ENCODE measurements at regions not wholly inside any gene's neighbourhood (a gene's known extent, or its start where the extent isn't known, plus 50 kb on each side); places are given as distances from the start of the nearest gene placed in this dataset.

DNA sequence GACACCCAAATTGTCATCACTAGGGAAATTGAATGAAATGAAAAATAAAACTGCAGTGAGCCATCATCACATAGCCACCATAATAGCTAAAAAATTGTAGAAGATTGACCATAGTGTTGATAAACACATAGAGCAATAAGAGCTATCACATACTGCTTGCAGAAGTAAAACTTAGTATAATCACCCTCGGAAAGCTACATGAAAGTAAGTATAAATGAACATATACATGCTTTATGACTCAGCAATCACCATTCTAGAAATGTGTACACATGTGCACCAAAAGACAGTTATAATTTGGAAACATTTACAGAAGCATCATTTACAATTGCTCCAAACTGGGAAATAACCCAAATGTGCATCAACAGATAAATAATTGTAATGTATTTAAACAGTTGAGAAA, 153.1 kb upstream of the LRRC7 start:
- H3K4me3 Mint-ChIP-seq: no peak overlapping the region
- H3K9me3 Mint-ChIP-seq: peaks cover 3 to 7% (median 3%) of the 10 kb centered on the region in 3 donors

DNA sequence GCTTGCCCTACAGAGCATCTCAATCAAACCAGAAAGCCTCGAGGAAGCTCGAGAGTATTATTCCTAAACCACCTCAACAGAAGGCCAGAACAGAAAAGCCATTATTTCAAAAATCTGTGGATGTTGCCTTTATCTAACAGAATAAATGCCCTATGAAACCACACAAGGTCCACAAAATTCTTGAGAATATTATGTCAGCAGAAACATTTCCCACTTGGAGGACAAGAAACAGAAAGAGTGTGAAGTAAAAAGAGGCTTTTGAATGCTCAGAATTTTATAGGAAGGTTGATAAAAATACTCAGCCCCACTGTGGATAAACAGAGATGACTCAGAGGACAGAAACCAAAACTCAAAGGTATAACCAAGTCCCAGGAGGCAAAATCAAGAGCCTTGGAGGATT, 146.4 kb upstream of the LRRC7 start:
- Mint-ChIP-seq H3K4me1 (peaks cover 0 to 1% (median 0%) of the 10 kb centered on the region in 3 donors), H3K27me3 (no peaks in the 10 kb centered on the region), H3K36me3 (no peaks in the 10 kb centered on the region), H3K4me3 (no peak overlapping the region), H3K27ac (no peak overlapping the region), H3K9me3 (peaks cover 3 to 7% (median 4%) of the 10 kb centered on the region in 3 donors)

More for the DNA sequence above, 153.1 kb upstream of the LRRC7 start:
- Mint-ChIP-seq H3K4me1 (no peaks in the 10 kb centered on the region), H3K27ac (no peak overlapping the region), H3K36me3 (no peaks in the 10 kb centered on the region), H3K27me3 (no peaks in the 10 kb centered on the region)

DNA sequence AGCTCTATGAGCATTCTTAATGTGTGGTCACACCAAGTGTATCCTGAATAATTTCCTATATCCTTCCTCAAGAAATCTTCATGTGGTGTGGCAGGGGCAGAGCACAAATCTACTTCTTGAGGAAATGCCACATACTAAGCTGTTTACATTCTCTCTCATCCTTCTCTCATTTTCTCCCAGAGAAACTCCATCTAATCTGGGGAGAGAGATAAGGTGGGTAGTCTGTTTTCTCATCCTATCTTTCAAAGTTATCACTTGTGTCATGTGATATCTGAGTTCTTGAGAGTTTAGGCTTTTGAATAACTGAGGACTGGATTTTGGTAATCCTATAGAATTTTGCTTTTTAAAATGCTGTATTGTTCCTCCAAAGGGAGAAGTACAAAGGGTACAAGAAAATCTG, 141.9 kb upstream of the LRRC7 start:
- H3K27ac Mint-ChIP-seq: no peak overlapping the region
- H3K4me1 Mint-ChIP-seq: no peaks in the 10 kb centered on the region
- H3K9me3 Mint-ChIP-seq: peaks cover 0 to 4% (median 2%) of the 10 kb centered on the region in 3 donors
- no peak overlapping the region for H3K4me3 Mint-ChIP-seq
- no peaks in the 10 kb centered on the region for H3K27me3 Mint-ChIP-seq
- H3K36me3 Mint-ChIP-seq: no peaks in the 10 kb centered on the region

DNA sequence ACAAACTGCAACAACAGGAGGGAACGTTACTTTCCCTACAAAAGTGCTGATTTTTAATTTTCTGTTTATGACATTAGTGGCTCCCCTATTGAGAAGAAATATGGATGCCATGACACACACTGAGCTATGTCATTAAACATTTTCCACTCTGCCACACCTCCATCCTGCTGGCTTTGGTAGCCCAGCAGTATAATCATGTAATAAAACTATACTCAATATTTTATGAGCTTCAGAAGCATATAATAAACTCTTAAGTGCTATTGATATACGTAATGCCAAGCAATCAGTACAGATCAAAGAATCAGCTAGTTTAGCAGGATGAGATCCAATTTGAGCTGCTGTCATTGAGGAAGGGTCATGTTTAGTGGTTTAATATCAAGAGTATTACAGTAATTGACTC, 141.3 kb upstream of the LRRC7 start:
- H3K27me3 Mint-ChIP-seq: no peaks in the 10 kb centered on the region
- no peak overlapping the region for H3K27ac Mint-ChIP-seq
- H3K9me3 Mint-ChIP-seq: peaks cover 0 to 4% (median 2%) of the 10 kb centered on the region in 3 donors
- no peaks in the 10 kb centered on the region for H3K4me1 Mint-ChIP-seq
- no peaks in the 10 kb centered on the region for H3K36me3 Mint-ChIP-seq
- no peak overlapping the region for H3K4me3 Mint-ChIP-seq

DNA sequence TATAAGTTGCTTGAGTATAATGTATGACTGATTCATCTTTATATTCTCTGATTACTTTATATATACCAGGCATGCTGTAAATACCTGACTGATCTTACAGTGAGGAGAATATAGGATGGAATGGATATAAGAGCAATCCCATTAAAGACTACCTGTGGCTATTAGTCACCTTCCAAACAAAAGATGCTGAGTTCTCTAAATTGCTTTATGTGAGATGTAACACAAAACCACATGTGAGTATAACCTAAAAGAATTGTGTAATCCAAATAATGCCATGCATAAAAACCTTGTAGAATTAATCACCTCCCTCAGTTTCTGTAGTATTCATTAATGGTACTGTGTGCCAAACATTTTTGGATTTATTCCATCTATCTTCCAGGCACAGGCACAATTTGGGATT, 134.6 kb upstream of the LRRC7 start:
- H3K9me3 Mint-ChIP-seq: no peaks in the 10 kb centered on the region
- no peaks in the 10 kb centered on the region for H3K36me3 Mint-ChIP-seq
- H3K4me3 Mint-ChIP-seq: no peak overlapping the region
- no peaks in the 10 kb centered on the region for H3K4me1 Mint-ChIP-seq
- no peak overlapping the region for H3K27ac Mint-ChIP-seq
- H3K27me3 Mint-ChIP-seq: no peaks in the 10 kb centered on the region

DNA sequence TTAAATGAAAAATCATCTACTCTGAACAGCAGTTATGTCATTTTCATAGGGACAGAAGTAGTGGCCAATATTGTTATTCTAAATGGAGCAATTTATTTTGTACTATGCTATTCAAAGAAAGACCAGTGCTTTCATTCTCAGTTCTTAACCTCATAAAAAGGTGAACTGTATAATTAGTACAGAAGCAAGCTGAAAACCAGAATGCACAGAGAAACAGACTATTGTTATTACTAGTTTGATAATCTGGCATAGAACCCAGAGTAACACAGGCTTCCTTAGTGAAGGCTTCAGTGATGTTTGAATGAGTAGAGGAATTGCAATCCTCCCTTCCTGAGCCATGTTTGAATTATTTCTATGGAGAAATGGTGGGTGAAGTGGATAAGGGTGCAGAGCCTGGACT, 131.6 kb upstream of the LRRC7 start:
- H3K9me3 Mint-ChIP-seq: no peaks in the 10 kb centered on the region
- H3K36me3 Mint-ChIP-seq: no peaks in the 10 kb centered on the region
- no peaks in the 10 kb centered on the region for H3K27me3 Mint-ChIP-seq
- no peaks in the 10 kb centered on the region for H3K4me1 Mint-ChIP-seq
- no peak overlapping the region for H3K4me3 Mint-ChIP-seq
- H3K27ac Mint-ChIP-seq: peak overlapping the region in 1 of 3 donors; percentile 20

DNA sequence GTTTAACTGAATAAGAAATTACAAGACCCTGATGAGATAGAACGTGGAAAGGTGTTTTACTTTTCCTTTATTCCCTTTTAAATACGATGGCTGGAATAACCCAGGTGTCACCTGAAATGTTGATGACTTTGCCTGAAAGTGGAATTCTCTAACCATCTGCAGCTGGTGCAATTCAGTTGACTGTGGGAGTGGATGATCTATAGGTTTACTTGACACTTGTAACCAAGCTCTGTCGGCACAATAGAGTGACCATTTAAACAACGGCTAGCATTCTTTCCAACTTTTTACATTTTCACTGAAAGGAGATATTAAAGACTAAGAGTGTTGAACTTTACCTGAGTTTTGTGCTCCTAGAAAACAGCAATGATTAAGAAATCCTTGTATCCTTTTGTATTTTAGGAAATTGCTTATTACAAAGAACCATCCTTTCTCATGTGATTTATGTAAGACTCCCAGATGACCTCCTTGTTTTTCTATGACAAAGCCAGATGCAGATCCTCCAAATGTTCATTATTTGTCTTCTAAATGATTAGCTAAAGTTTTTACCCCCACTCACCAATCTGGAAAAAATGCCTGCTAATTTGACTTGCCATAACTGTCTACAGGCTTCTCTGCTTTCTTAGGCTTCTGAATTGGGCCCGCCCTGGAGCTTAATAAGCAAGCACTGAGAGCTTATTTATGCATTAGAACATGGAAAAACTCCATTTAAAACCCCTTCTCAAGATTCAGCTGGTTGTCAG, 129.5 kb upstream of the LRRC7 start:
- Mint-ChIP-seq H3K9me3 (no peaks in the 10 kb centered on the region), H3K4me3 (no peak overlapping the region), H3K4me1 (no peaks in the 10 kb centered on the region), H3K27me3 (no peaks in the 10 kb centered on the region), H3K27ac (no peak overlapping the region), H3K36me3 (no peaks in the 10 kb centered on the region)

DNA sequence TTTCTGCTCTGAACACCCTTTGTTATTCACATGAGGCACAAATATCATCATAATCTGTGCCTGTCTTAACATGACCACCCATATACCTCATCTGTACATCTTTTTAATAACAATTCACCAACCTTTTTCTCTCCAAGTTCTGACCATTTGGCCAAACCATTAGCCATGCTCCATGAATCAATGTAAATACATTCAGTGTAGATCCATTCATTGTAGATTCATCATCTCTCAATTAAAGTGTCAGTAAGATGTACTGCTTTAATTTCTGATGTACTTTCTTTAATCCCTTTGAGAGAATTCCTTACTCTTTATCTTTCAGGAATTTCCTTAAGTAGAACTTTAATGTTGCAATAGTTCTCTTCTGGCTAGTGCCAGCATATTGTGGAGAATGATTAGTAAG, 126.2 kb upstream of the LRRC7 start:
- H3K9me3 Mint-ChIP-seq: peaks cover 0 to 2% (median 2%) of the 10 kb centered on the region in 3 donors
- no peak overlapping the region for H3K4me3 Mint-ChIP-seq
- H3K27ac Mint-ChIP-seq: no peak overlapping the region
- no peaks in the 10 kb centered on the region for H3K4me1 Mint-ChIP-seq
- no peaks in the 10 kb centered on the region for H3K36me3 Mint-ChIP-seq
- no peaks in the 10 kb centered on the region for H3K27me3 Mint-ChIP-seq

DNA sequence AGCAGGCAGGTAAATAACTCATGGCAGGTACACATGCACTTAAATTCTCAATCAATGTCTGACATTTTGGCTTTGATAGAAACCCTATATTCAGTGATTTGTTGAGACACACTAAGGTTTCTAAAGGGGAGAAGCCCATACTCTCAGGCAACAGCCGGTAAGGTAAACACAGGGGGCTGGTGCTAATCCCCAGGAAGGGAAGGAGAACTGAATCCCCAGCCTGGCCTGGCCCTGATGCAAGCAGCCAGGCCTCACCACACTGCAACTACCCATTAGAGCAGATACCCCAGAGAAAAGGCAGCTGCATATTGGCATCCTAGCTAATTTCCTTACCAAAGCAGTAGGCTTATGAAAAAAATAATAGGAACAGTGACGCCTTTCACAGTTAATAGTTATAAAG, 116.5 kb upstream of the LRRC7 start:
- Mint-ChIP-seq H3K27me3 (no peaks in the 10 kb centered on the region), H3K36me3 (no peaks in the 10 kb centered on the region)

DNA sequence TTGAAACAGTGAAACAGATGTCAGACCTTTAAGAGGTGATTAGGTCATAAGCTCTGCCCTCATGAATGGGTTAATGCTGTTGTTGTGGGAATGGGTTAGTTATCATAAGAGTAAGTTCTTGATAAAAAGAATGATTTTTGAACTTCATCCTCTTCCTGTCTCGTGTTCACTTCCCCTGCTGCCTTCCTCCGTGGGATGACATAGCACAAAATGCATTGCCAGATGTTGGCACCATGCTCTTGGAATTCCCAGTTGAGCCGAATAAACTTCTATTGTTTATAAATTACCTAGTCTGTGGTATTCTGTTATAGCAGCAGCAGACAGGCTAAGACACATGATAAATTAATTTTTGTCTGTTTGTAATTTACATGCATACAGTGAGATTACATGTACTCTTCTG, 112.0 kb upstream of the LRRC7 start:
- H3K27me3 Mint-ChIP-seq: no peaks in the 10 kb centered on the region
- H3K9me3 Mint-ChIP-seq: peaks cover 3 to 5% (median 3%) of the 10 kb centered on the region in 3 donors
- no peaks in the 10 kb centered on the region for H3K4me1 Mint-ChIP-seq
- no peaks in the 10 kb centered on the region for H3K36me3 Mint-ChIP-seq
- H3K27ac Mint-ChIP-seq: no peak overlapping the region
- no peak overlapping the region for H3K4me3 Mint-ChIP-seq

More for the DNA sequence above, 116.5 kb upstream of the LRRC7 start:
- no peak overlapping the region for H3K27ac Mint-ChIP-seq
- H3K9me3 Mint-ChIP-seq: peaks cover 4 to 7% (median 5%) of the 10 kb centered on the region in 3 donors
- H3K4me3 Mint-ChIP-seq: no peak overlapping the region
- H3K4me1 Mint-ChIP-seq: no peaks in the 10 kb centered on the region

DNA sequence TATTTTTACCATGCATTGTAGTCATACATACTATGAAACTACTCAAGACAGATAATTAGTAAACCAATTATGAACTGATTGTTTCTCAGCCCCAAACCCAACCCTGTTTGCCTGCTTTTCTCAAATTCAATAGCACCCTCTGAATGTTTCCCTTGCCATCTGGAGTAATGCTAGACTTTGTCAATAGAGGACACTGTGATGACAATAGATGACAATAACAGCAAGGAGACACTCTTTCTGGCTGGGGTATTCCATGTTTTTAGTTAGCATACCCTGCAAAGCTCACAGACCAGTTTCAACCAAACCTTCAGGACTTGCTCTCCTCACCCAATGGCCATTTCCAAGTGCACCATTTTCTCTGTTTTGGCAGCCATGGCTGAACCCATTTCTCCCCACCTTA, 108.5 kb upstream of the LRRC7 start:
- Mint-ChIP-seq H3K4me1 (no peaks in the 10 kb centered on the region), H3K9me3 (peaks cover 0 to 5% (median 2%) of the 10 kb centered on the region in 3 donors), H3K36me3 (no peaks in the 10 kb centered on the region), H3K4me3 (no peak overlapping the region), H3K27ac (no peak overlapping the region), H3K27me3 (no peaks in the 10 kb centered on the region)

DNA sequence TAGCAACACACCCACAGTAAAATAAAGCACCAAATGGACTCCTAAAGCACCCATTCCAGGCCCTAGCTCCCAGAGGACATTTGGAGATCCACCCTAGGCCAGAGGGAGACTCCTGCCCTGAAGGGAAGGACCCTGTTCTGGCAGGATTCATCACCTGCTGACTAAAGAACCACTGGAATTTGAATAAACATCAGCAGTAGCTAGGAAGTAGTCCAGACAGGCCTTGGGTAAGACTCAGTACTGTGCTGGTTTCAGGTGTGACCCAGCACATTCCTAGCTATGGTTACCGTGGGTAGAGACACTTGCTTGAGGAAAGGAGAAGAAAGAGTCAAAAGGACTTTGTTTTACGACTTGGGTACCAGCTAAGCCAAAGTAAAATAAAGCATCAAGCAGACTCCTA, 92.7 kb upstream of the LRRC7 start:
- H3K27me3 Mint-ChIP-seq: no peaks in the 10 kb centered on the region
- no peak overlapping the region for H3K27ac Mint-ChIP-seq
- no peak overlapping the region for H3K4me3 Mint-ChIP-seq
- H3K9me3 Mint-ChIP-seq: peaks cover 4 to 6% (median 4%) of the 10 kb centered on the region in 3 donors
- no peaks in the 10 kb centered on the region for H3K36me3 Mint-ChIP-seq
- peaks cover 0 to 2% (median 0%) of the 10 kb centered on the region in 3 donors for H3K4me1 Mint-ChIP-seq

DNA sequence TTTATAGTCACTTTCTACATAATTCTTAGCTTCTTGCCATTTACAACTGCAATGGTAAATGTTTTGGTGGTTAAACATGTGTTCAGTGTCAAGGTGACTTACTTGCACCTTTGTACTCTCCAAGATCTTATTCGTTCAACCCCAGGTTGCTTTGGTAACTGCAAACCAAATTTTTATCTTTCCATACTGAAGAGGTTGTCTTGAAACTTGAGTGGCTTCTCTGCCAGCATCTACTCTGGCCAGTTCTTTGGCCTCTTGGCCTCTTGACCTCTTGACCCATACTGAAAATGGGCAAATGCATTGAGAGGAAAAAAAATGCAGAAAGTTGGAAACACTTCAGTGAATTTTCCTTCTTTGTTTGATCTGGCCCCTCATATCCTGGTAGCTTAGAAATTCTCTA, 88.0 kb upstream of the LRRC7 start:
- Mint-ChIP-seq H3K9me3 (peaks cover 0 to 6% (median 1%) of the 10 kb centered on the region in 3 donors), H3K36me3 (no peaks in the 10 kb centered on the region), H3K27ac (no peak overlapping the region), H3K4me1 (peaks cover 0 to 2% (median 0%) of the 10 kb centered on the region in 3 donors), H3K4me3 (no peak overlapping the region), H3K27me3 (no peaks in the 10 kb centered on the region)

DNA sequence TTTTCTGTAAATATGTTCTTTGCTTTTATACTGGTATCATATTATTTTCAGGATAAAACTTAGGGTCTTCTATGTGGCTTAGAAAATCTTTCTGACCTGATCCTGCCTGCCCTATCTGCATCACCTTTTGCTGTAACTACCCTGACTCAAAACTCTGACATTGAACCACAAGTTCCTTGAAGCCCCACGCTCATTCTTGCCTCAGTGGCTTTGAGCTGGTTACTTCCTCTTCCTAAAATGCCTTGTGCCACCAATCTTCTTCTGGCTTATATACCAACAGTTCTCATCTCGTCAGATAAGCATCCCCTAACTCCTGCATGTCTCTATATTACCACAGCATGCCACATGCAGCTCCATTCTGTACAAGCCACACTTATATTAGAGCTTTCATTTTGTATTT, 84.5 kb upstream of the LRRC7 start:
- H3K27ac Mint-ChIP-seq: no peak overlapping the region
- H3K27me3 Mint-ChIP-seq: no peaks in the 10 kb centered on the region
- H3K9me3 Mint-ChIP-seq: no peaks in the 10 kb centered on the region
- no peaks in the 10 kb centered on the region for H3K36me3 Mint-ChIP-seq
- H3K4me1 Mint-ChIP-seq: no peaks in the 10 kb centered on the region
- H3K4me3 Mint-ChIP-seq: peak overlapping the region in 1 of 4 donors; percentile 48

DNA sequence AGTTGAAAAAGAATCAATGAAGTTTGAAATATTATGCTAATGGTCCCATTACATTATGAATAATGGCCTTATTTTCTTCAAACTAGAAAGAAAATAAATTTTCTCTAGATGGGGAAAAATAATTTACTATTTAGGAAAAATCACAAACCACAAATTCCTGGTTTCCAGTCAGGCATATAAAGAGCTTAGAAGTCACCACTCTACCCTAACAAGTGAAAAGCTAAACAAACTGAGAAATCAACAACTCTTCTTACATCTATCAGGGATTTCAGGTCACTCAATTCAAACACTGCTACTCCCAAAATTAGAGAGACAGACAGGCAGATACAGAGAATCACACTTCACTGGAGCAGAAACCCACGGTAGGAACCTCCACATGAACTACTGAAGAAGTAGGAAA, 82.1 kb upstream of the LRRC7 start:
- no peaks in the 10 kb centered on the region for H3K36me3 Mint-ChIP-seq
- no peaks in the 10 kb centered on the region for H3K4me1 Mint-ChIP-seq
- no peak overlapping the region for H3K4me3 Mint-ChIP-seq
- H3K9me3 Mint-ChIP-seq: peaks cover under 1 to 7% (median 2%) of the 10 kb centered on the region in 3 donors
- no peaks in the 10 kb centered on the region for H3K27me3 Mint-ChIP-seq
- no peak overlapping the region for H3K27ac Mint-ChIP-seq

DNA sequence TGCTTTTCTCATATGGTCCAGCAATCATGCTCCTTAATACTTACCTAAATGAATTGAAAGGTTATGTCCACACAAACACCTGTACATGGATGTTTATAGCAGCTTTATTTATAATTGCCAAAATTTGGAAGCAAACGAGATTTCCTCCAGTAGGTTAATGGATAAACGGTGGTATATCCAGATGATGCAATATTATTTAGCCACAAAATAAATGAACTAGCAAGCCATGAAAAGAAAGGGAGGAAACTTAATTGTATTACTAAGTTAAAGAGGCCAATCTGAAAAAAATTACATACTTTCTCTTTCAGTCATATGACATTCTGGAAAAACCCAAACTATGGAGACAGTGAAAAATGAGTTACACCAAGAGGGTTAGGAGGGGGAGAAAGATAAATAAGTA, 76.3 kb upstream of the LRRC7 start:
- H3K4me3 Mint-ChIP-seq: no peak overlapping the region
- no peaks in the 10 kb centered on the region for H3K27me3 Mint-ChIP-seq
- H3K9me3 Mint-ChIP-seq: peaks cover 3 to 8% (median 4%) of the 10 kb centered on the region in 3 donors
- H3K36me3 Mint-ChIP-seq: no peaks in the 10 kb centered on the region
- no peaks in the 10 kb centered on the region for H3K4me1 Mint-ChIP-seq
- H3K27ac Mint-ChIP-seq: no peak overlapping the region
